ENCODE measurements at regions not wholly inside any gene's neighbourhood (a gene's known extent, or its start where the extent isn't known, plus 50 kb on each side); places are given as distances from the start of the nearest gene placed in this dataset.
"Not testable (repeated sequence)": the region's sequence is repeated elsewhere in the genome, so short reads cannot be mapped to it uniquely, and the experiment has no call there.

GRCh38 chr3:82423268-82424030 lies 662.0 kb upstream of the GBE1 start:
- no peak for DNase-seq (ENCODE audit: low read depth in 4 of 4, low spot score in 1 of 4)

GRCh38 chr3:82416830-82417229 lies 655.4 kb upstream of the GBE1 start:
- no peak for DNase-seq (ENCODE audit: low read depth in 4 of 4, low spot score in 1 of 4)

GRCh38 chr3:82416349-82416748 lies 654.9 kb upstream of the GBE1 start:
- no peak for DNase-seq (ENCODE audit: low read depth in 4 of 4, low spot score in 1 of 4)

GRCh38 chr3:82413171-82413570 lies 651.7 kb upstream of the GBE1 start:
- no peak for DNase-seq (ENCODE audit: low read depth in 4 of 4, low spot score in 1 of 4)

- no peak for DNase-seq (ENCODE audit: low read depth in 4 of 4, low spot score in 1 of 4)
These were observed 648.9 kb upstream of the GBE1 start for GRCh38 chr3:82410366-82410765.

GRCh38 chr3:82409842-82410241 lies 648.4 kb upstream of the GBE1 start:
- no peak for DNase-seq (ENCODE audit: low read depth in 4 of 4, low spot score in 1 of 4)

- DNase-seq (ENCODE audit: low read depth in 4 of 4, low spot score in 1 of 4) = no peak
These were observed 630.8 kb upstream of the GBE1 start for GRCh38 chr3:82392203-82392775.

- DNase-seq (ENCODE audit: low read depth in 4 of 4, low spot score in 1 of 4) = no peak
These were observed 629.4 kb upstream of the GBE1 start for GRCh38 chr3:82390868-82391267.

GRCh38 chr3:82386647-82387046 lies 625.2 kb upstream of the GBE1 start:
- no peak for DNase-seq (ENCODE audit: low read depth in 4 of 4, low spot score in 1 of 4)

- DNase-seq (ENCODE audit: low read depth in 4 of 4, low spot score in 1 of 4) = no peak
These were observed 622.7 kb upstream of the GBE1 start for GRCh38 chr3:82384181-82384580.

- no peak for DNase-seq (ENCODE audit: low read depth in 4 of 4, low spot score in 1 of 4)
These were observed 621.4 kb upstream of the GBE1 start for GRCh38 chr3:82382831-82383230.

GRCh38 chr3:82378392-82378791 lies 616.9 kb upstream of the GBE1 start:
- DNase-seq (ENCODE audit: low read depth in 4 of 4, low spot score in 1 of 4) = no peak

GRCh38 chr3:82376883-82377282 lies 615.4 kb upstream of the GBE1 start:
- DNase-seq (ENCODE audit: low read depth in 4 of 4, low spot score in 1 of 4) = no peak

- DNase-seq (ENCODE audit: low read depth in 4 of 4, low spot score in 1 of 4) = not testable (repeated sequence)
These were observed 612.4 kb upstream of the GBE1 start for GRCh38 chr3:82373833-82374232.

GRCh38 chr3:82364827-82365226 lies 603.4 kb upstream of the GBE1 start:
- no peak for DNase-seq (ENCODE audit: low read depth in 4 of 4, low spot score in 1 of 4)

- no peak for DNase-seq (ENCODE audit: low read depth in 4 of 4, low spot score in 1 of 4)
These were observed 601.7 kb upstream of the GBE1 start for GRCh38 chr3:82363131-82363530.

GRCh38 chr3:82355228-82355627 lies 593.8 kb upstream of the GBE1 start:
- DNase-seq (ENCODE audit: low read depth in 4 of 4, low spot score in 1 of 4) = no peak

- no peak for DNase-seq (ENCODE audit: low read depth in 4 of 4, low spot score in 1 of 4)
These were observed 592.8 kb upstream of the GBE1 start for GRCh38 chr3:82354228-82354627.

GRCh38 chr3:82353306-82354171 lies 592.1 kb upstream of the GBE1 start:
- DNase-seq (ENCODE audit: low read depth in 4 of 4, low spot score in 1 of 4) = no peak

- DNase-seq (ENCODE audit: low read depth in 4 of 4, low spot score in 1 of 4) = no peak
These were observed 586.1 kb upstream of the GBE1 start for GRCh38 chr3:82347585-82347984.

GRCh38 chr3:82342521-82342920 lies 581.1 kb upstream of the GBE1 start:
- DNase-seq (ENCODE audit: low read depth in 4 of 4, low spot score in 1 of 4) = no peak

GRCh38 chr3:82329300-82329699 lies 567.9 kb upstream of the GBE1 start:
- DNase-seq (ENCODE audit: low read depth in 4 of 4, low spot score in 1 of 4) = no peak

Measured in stimulated activated CD4-positive, alpha-beta T cell treated with anti-CD3 and anti-CD28 coated beads, Interleukin-1b, Interleukin-23, amount 100 ng/mL, for 24 hours (primary cell).